CD14-positive monocyte (primary cell): ENCODE measurements at regions not wholly inside any gene's neighbourhood (a gene's known extent, or its start where the extent isn't known, plus 50 kb on each side); places are given as distances from the start of the nearest gene placed in this dataset.

Experiments
- DNase-seq, 3 donors: peaks; one replicate each; pipeline ENCODE4 v3.0.0-alpha.2; 2011 to 2022
- H2AFZ ChIP-seq: 2 replicates; pipeline ENCODE4 v1.6.0; 2012; ENCODE audit warnings: mild to moderate bottlenecking, low read depth, low read length, inconsistent platforms; ENCODE audit not compliant: insufficient read depth, poor library complexity, severe bottlenecking
- H3K27ac ChIP-seq, 2 donors: 1 replicate in 1 of 2; 2 replicates in 1 of 2; pipeline ENCODE4 v1.5.1; 2012 to 2013; ENCODE audit warnings: low read length in 2 of 2, control low read depth in 1 of 2, inconsistent platforms in 1 of 2, low read depth in 1 of 2, mild to moderate bottlenecking in 1 of 2
- H3K27me3 ChIP-seq, 2 donors: one replicate each; pipeline versions ENCODE4 v1.6.0 to v1.6.1; 2011 to 2013; ENCODE audit warnings: low read length in 2 of 2; ENCODE audit not compliant: control insufficient read depth in 2 of 2, insufficient read depth in 2 of 2
- H3K36me3 ChIP-seq, 2 donors: replicated peaks in 1 of 2; 1 replicate in 1 of 2; 2 replicates in 1 of 2; pipeline versions ENCODE4 v1.5.1 to v1.6.1; 2012 to 2013; ENCODE audit warnings: low read length in 2 of 2, control low read depth in 1 of 2, inconsistent platforms in 1 of 2, mild to moderate bottlenecking in 1 of 2; ENCODE audit not compliant: insufficient read depth in 2 of 2, control insufficient read depth in 1 of 2
- H3K4me1 ChIP-seq, 2 donors: 1 replicate in 1 of 2; 2 replicates in 1 of 2; pipeline versions ENCODE4 v1.5.1 to v1.6.1; 2012 to 2013; ENCODE audit warnings: low read length in 2 of 2, control low read depth in 1 of 2, inconsistent platforms in 1 of 2, mild to moderate bottlenecking in 1 of 2, moderate library complexity in 1 of 2; ENCODE audit not compliant: insufficient read depth in 2 of 2, control insufficient read depth in 1 of 2
- H3K4me2 ChIP-seq: replicated peaks from 2 replicates; pipeline ENCODE3; 2012; ENCODE audit warnings: low read length, moderate library complexity, mild to moderate bottlenecking; ENCODE audit not compliant: poor library complexity, severe bottlenecking; ENCODE audit errors: extremely low read depth
- H3K4me3 ChIP-seq, 3 experiments: fragments of 200-600 bp in 1 of 3; sonication (generic) in 1 of 3; replicated peaks in 1 of 3; 1 replicate in 2 of 3; 2 replicates in 1 of 3; pipeline ENCODE4 v1.5.1; 2011 to 2013; ENCODE audit warnings: low read length in 3 of 3, mild to moderate bottlenecking in 3 of 3, control low read depth in 2 of 3, low read depth in 2 of 3, inconsistent platforms in 1 of 3, moderate library complexity in 1 of 3
- H3K79me2 ChIP-seq: 2 replicates; pipeline ENCODE4 v1.6.0; 2012; ENCODE audit warnings: mild to moderate bottlenecking, control low read depth, inconsistent platforms, low read length, moderate library complexity; ENCODE audit not compliant: insufficient read depth
- H3K9ac ChIP-seq: 2 replicates; pipeline ENCODE4 v1.6.0; 2017; ENCODE audit warnings: low read length, mild to moderate bottlenecking; ENCODE audit not compliant: insufficient read depth, poor library complexity, severe bottlenecking
- H3K9me3 ChIP-seq, 2 donors: replicated peaks in 1 of 2; 1 replicate in 1 of 2; 2 replicates in 1 of 2; pipeline versions ENCODE4 v1.5.1 to v1.6.1; 2012 to 2013; ENCODE audit warnings: low read length in 2 of 2, control low read depth in 1 of 2; ENCODE audit not compliant: control insufficient read depth in 1 of 2, insufficient read depth in 1 of 2
- H4K20me1 ChIP-seq: 2 replicates; pipeline ENCODE4 v1.6.0; 2012; ENCODE audit warnings: mild to moderate bottlenecking, low read length, control low read depth, moderate library complexity; ENCODE audit not compliant: insufficient read depth
- H3K27ac Mint-ChIP-seq, 7 donors: one replicate each; pipeline ENCODE4 v1.8.0; 2020; ENCODE audit warnings: mild to moderate bottlenecking in 7 of 7, mixed read lengths in 7 of 7, moderate library complexity in 6 of 7, inconsistent platforms in 2 of 7
- H3K27me3 Mint-ChIP-seq, 3 donors: one replicate each; pipeline ENCODE4 v1.8.0; 2021 to 2022; ENCODE audit warnings: low read depth in 3 of 3, mild to moderate bottlenecking in 3 of 3, mixed read lengths in 3 of 3, moderate library complexity in 3 of 3, inconsistent platforms in 1 of 3
- H3K36me3 Mint-ChIP-seq, 2 donors: one replicate each; pipeline ENCODE4 v1.8.0; 2020; ENCODE audit warnings: mixed read lengths in 2 of 2, inconsistent platforms in 1 of 2, mild to moderate bottlenecking in 1 of 2
- H3K4me1 Mint-ChIP-seq: one replicate; pipeline ENCODE4 v1.8.0; 2020; ENCODE audit warnings: mild to moderate bottlenecking, mixed read lengths
- H3K4me3 Mint-ChIP-seq, 2 donors: one replicate each; pipeline ENCODE4 v1.8.0; 2020; ENCODE audit warnings: mild to moderate bottlenecking in 2 of 2, mixed read lengths in 2 of 2, moderate library complexity in 1 of 2
- H3K9me3 Mint-ChIP-seq, 7 donors: one replicate each; pipeline ENCODE4 v1.8.0; 2020 to 2022; ENCODE audit warnings: mixed read lengths in 7 of 7, mild to moderate bottlenecking in 6 of 7, moderate library complexity in 6 of 7, inconsistent platforms in 2 of 7
- WGBS: methylation state at CpG from one replicate; pipeline ENCODE4 v1.1.5; 2013; ENCODE audit warnings: missing lambda C conversion rate; ENCODE audit not compliant: insufficient coverage; 5-methylcytosine and 5-hydroxymethylcytosine counted together
- intact Hi-C, 2 donors: fragments of 100-400 bp; cut with micrococcal nuclease; formaldehyde crosslinking; loops; one replicate each; pipeline versions ENCODE4 v1.15.0 to v1.15.1; 2023
- TF ChIP-seq, protein P1 (sequence below): fragments of 200-600 bp; IDR thresholded peaks from one replicate; pipeline ENCODE4 v1.8.0; 2022; ENCODE audit warnings: antibody characterized with exemption, mild to moderate bottlenecking

DNA sequence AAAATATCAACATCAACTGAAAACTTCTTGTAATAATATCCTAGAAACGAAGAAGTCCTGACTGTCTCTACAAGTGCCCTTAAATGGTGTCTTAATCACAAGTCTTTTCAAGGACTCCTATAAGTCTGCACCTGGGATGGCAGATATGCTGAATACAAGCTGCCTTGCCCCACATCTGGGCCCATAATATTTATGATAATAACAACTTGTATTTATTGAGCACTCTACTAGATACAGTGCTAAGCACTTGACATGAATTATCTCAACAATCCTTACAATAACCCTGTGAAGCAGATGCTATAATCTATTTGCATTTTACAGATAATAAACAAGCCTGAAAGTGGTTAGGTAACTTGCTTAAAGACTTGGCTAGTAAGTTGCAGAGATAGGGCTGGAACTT lies 78.0 kb upstream of the ZNF648 start:
- Histone ChIP-seq H3K27ac (no peak overlapping the region), H4K20me1 (no peaks in the 10 kb centered on the region), H3K4me1 (peaks cover 19 to 24% of the 10 kb centered on the region in 2 donors), H3K36me3 (no peaks in the 10 kb centered on the region), H3K79me2 (no peaks in the 10 kb centered on the region), H3K4me2 (no peak overlapping the region), H3K4me3 (no peak overlapping the region), H3K9ac (no peak overlapping the region), H3K27me3 (no peaks in the 10 kb centered on the region), H3K9me3 (peaks cover 2 to 7% of the 10 kb centered on the region in 2 donors), H2AFZ (no peak overlapping the region)
- Mint-ChIP-seq H3K4me3 (no peak overlapping the region), H3K9me3 (peaks cover 2 to 10% (median 9%) of the 10 kb centered on the region in 7 donors), H3K4me1 (peaks cover 22% of the 10 kb centered on the region), H3K27ac (no peak overlapping the region), H3K36me3 (peaks cover 0 to 1% of the 10 kb centered on the region in 2 donors), H3K27me3 (peaks cover 0 to 5% (median 2%) of the 10 kb centered on the region in 3 donors)
- TF ChIP-seq, protein P1, sequence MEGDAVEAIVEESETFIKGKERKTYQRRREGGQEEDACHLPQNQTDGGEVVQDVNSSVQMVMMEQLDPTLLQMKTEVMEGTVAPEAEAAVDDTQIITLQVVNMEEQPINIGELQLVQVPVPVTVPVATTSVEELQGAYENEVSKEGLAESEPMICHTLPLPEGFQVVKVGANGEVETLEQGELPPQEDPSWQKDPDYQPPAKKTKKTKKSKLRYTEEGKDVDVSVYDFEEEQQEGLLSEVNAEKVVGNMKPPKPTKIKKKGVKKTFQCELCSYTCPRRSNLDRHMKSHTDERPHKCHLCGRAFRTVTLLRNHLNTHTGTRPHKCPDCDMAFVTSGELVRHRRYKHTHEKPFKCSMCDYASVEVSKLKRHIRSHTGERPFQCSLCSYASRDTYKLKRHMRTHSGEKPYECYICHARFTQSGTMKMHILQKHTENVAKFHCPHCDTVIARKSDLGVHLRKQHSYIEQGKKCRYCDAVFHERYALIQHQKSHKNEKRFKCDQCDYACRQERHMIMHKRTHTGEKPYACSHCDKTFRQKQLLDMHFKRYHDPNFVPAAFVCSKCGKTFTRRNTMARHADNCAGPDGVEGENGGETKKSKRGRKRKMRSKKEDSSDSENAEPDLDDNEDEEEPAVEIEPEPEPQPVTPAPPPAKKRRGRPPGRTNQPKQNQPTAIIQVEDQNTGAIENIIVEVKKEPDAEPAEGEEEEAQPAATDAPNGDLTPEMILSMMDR, result no peak
- DNase-seq, result no peak
- intact Hi-C loops, result no loop called here
- WGBS, result no CpG with 5 or more reads among the region's 1 CpG

DNA sequence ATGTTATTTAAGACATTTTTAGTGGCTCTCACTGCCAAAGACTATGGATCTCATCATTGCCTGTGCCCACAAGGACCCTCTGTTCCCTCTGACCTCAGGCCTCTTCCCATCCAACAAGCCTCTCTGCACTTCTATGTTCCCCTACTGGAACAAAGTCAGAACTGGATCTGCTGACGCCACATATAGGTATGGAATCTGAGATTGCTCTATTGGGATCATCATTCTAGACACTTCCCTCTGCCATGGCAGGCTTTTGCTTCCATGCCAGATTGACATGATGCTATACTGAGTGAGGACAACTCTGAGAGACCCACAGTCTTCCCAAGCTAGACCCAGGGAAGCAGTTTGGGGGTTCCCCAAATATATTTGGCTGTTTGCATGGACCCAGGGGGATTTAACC lies 76.0 kb upstream of the ZNF648 start:
- TF ChIP-seq, protein P1, result no peak
- Mint-ChIP-seq H3K4me1 (peaks cover 4% of the 10 kb centered on the region), H3K4me3 (no peak overlapping the region), H3K9me3 (peaks cover 11 to 26% (median 20%) of the 10 kb centered on the region in 7 donors), H3K36me3 (peaks cover 0 to 2% of the 10 kb centered on the region in 2 donors), H3K27ac (no peak overlapping the region), H3K27me3 (peaks cover 0 to 5% (median 2%) of the 10 kb centered on the region in 3 donors)
- Histone ChIP-seq H4K20me1 (no peaks in the 10 kb centered on the region), H2AFZ (no peak overlapping the region), H3K36me3 (no peaks in the 10 kb centered on the region), H3K27ac (no peak overlapping the region), H3K9me3 (peaks cover 9 to 18% of the 10 kb centered on the region in 2 donors), H3K79me2 (no peaks in the 10 kb centered on the region), H3K27me3 (no peaks in the 10 kb centered on the region), H3K4me3 (no peak overlapping the region), H3K4me1 (peaks cover 5 to 7% of the 10 kb centered on the region in 2 donors), H3K4me2 (no peak overlapping the region), H3K9ac (no peak overlapping the region)
- no peak for DNase-seq
- intact Hi-C loops, result no loop called here
- WGBS, result no CpG with 5 or more reads among the region's 1 CpG
